ENCODE measurements at regions not wholly inside any gene's neighbourhood (a gene's known extent, or its start where the extent isn't known, plus 50 kb on each side); places are given as distances from the start of the nearest gene placed in this dataset.

GRCh38 chr20:60213126-60213893 lies 255.1 kb downstream of the CDH26 start:
- no peak for DNase-seq (ENCODE audit: low read depth in 2 of 2)

GRCh38 chr20:60214901-60215815 lies 256.9 kb downstream of the CDH26 start:
- no peak for DNase-seq (ENCODE audit: low read depth in 2 of 2)

- DNase-seq (ENCODE audit: low read depth in 2 of 2), result no peak
Observed at GRCh38 chr20:60215816-60216730, 257.9 kb downstream of the CDH26 start.

- DNase-seq (ENCODE audit: low read depth in 2 of 2), result no peak
Observed at GRCh38 chr20:60219231-60219630, 261.0 kb downstream of the CDH26 start.

- no peak for DNase-seq (ENCODE audit: low read depth in 2 of 2)
Observed at GRCh38 chr20:60219984-60220562, 261.9 kb downstream of the CDH26 start.

GRCh38 chr20:60220706-60221105 lies 262.5 kb downstream of the CDH26 start:
- no peak for DNase-seq (ENCODE audit: low read depth in 2 of 2)

- DNase-seq (ENCODE audit: low read depth in 2 of 2), result no peak
Observed at GRCh38 chr20:60221593-60221992, 263.4 kb downstream of the CDH26 start.

GRCh38 chr20:60222497-60222896 lies 264.3 kb downstream of the CDH26 start:
- DNase-seq (ENCODE audit: low read depth in 2 of 2), result no peak

- no peak for DNase-seq (ENCODE audit: low read depth in 2 of 2)
Observed at GRCh38 chr20:60223174-60223573, 265.0 kb downstream of the CDH26 start.

- no peak for DNase-seq (ENCODE audit: low read depth in 2 of 2)
Observed at GRCh38 chr20:60224914-60225313, 266.7 kb downstream of the CDH26 start.

- no peak for DNase-seq (ENCODE audit: low read depth in 2 of 2)
Observed at GRCh38 chr20:60228255-60228654, 270.0 kb downstream of the CDH26 start.

- no peak for DNase-seq (ENCODE audit: low read depth in 2 of 2)
Observed at GRCh38 chr20:60232380-60232779, 274.2 kb downstream of the CDH26 start.

GRCh38 chr20:60233018-60233630 lies 274.9 kb downstream of the CDH26 start:
- no peak for DNase-seq (ENCODE audit: low read depth in 2 of 2)

- DNase-seq (ENCODE audit: low read depth in 2 of 2), result no peak
Observed at GRCh38 chr20:60236613-60237012, 278.4 kb downstream of the CDH26 start.

GRCh38 chr20:60237981-60238380 lies 279.8 kb downstream of the CDH26 start:
- DNase-seq (ENCODE audit: low read depth in 2 of 2), result no peak

- no peak for DNase-seq (ENCODE audit: low read depth in 2 of 2)
Observed at GRCh38 chr20:60238992-60239660, 280.9 kb downstream of the CDH26 start.

GRCh38 chr20:60239956-60240355 lies 281.7 kb downstream of the CDH26 start:
- DNase-seq (ENCODE audit: low read depth in 2 of 2), result no peak

GRCh38 chr20:60240415-60240814 lies 282.2 kb downstream of the CDH26 start:
- DNase-seq (ENCODE audit: low read depth in 2 of 2), result no peak

- no peak for DNase-seq (ENCODE audit: low read depth in 2 of 2)
Observed at GRCh38 chr20:60240986-60241385, 282.8 kb downstream of the CDH26 start.

- DNase-seq (ENCODE audit: low read depth in 2 of 2), result no peak
Observed at GRCh38 chr20:60242836-60243505, 284.7 kb downstream of the CDH26 start.
